Vagina (tissue), 2 donors: ENCODE measurements at regions not wholly inside any gene's neighbourhood (a gene's known extent, or its start where the extent isn't known, plus 50 kb on each side); places are given as distances from the start of the nearest gene placed in this dataset.

Experiments used
- DNase-seq, 2 donors: peaks; one replicate each; pipeline ENCODE4 v3.0.0-alpha.2; 2017; ENCODE audit errors: extremely low spot score in 2 of 2
- H3K27ac ChIP-seq: fragments of 200-600 bp; sonication (generic); one replicate; pipeline ENCODE4 v1.5.1; 2019
- H3K27me3 ChIP-seq: fragments of 200-600 bp; sonication (generic); one replicate; pipeline ENCODE4 v1.5.1; 2019
- H3K36me3 ChIP-seq, 2 donors: fragments of 200-600 bp; sonication (generic); one replicate each; pipeline ENCODE4 v1.5.1; 2017 to 2019
- H3K4me1 ChIP-seq: fragments of 200-600 bp; sonication (generic); one replicate; pipeline ENCODE4 v1.5.1; 2019
- H3K4me3 ChIP-seq, 2 donors: fragments of 200-600 bp; sonication (generic); 1 replicate in 1 of 2; 2 replicates in 1 of 2; pipeline ENCODE4 v1.5.1; 2016 to 2019
- H3K9me3 ChIP-seq: fragments of 200-600 bp; sonication (generic); one replicate; pipeline ENCODE4 v1.5.1; 2019
- CTCF ChIP-seq, 3 experiments: fragments of 450-650 bp in 2 of 3; fragments of 200-600 bp in 1 of 3; sonication (generic) in 1 of 3; IDR thresholded peaks; one replicate each; pipeline ENCODE4 v1.5.1; 2017 to 2019; ENCODE audit warnings: antibody characterized with exemption in 3 of 3, mild to moderate bottlenecking in 2 of 3, moderate library complexity in 2 of 3
- POLR2A ChIP-seq, 2 donors: fragments of 450-650 bp; IDR thresholded peaks; one replicate each; pipeline ENCODE4 v1.6.1; 2017; ENCODE audit warnings: antibody characterized with exemption in 2 of 2, mild to moderate bottlenecking in 2 of 2, moderate library complexity in 2 of 2
- POLR2AphosphoS5 ChIP-seq, 2 donors: sonication (generic); formaldehyde crosslinking; IDR thresholded peaks; one replicate each; pipeline ENCODE4 v1.9.0; 2017; ENCODE audit warnings: antibody characterized with exemption in 2 of 2, mild to moderate bottlenecking in 2 of 2, low read depth in 1 of 2; ENCODE audit not compliant: insufficient read depth in 1 of 2
- intact Hi-C: fragments of 100-400 bp; cut with DNase I; formaldehyde crosslinking; loops from one replicate; pipeline ENCODE4 v1.15.1; 2023

GRCh38 chr7:125020801-125021200, 91.2 kb upstream of the POT1 start:
- intact Hi-C loops: no loop called here
- H3K9me3 ChIP-seq: no peaks in the 10 kb centered on the region
- H3K4me1 ChIP-seq: no peaks in the 10 kb centered on the region
- no peak overlapping the region for H3K27ac ChIP-seq
- no peak overlapping the region for H3K4me3 ChIP-seq
- no peaks in the 10 kb centered on the region for H3K36me3 ChIP-seq
- no peaks in the 10 kb centered on the region for H3K27me3 ChIP-seq
- TF ChIP-seq POLR2AphosphoS5 (IDR thresholded peaks at IDR 0.05; ENCODE audit: insufficient read depth in 1 of 2, low read depth in 1 of 2) (no peak), POLR2A (IDR thresholded peaks at IDR 0.05) (no peak), CTCF (IDR thresholded peaks at IDR 0.05) (no peak)
- no peak for DNase-seq

GRCh38 chr7:125010540-125010939, 80.9 kb upstream of the POT1 start:
- TF ChIP-seq CTCF (IDR thresholded peaks at IDR 0.05) (no peak), POLR2A (IDR thresholded peaks at IDR 0.05) (no peak), POLR2AphosphoS5 (IDR thresholded peaks at IDR 0.05; ENCODE audit: insufficient read depth in 1 of 2, low read depth in 1 of 2) (no peak)

GRCh38 chr7:124996778-124997177, 67.2 kb upstream of the POT1 start:
- H3K27ac ChIP-seq: no peak overlapping the region
- TF ChIP-seq CTCF (IDR thresholded peaks at IDR 0.05): no peak
- TF ChIP-seq POLR2AphosphoS5 (IDR thresholded peaks at IDR 0.05; ENCODE audit: insufficient read depth in 1 of 2, low read depth in 1 of 2): no peak
- no peak for TF ChIP-seq POLR2A (IDR thresholded peaks at IDR 0.05)
- no peaks in the 10 kb centered on the region for H3K4me1 ChIP-seq
- intact Hi-C loops: no loop called here
- DNase-seq: no peak
- no peaks in the 10 kb centered on the region for H3K9me3 ChIP-seq
- H3K36me3 ChIP-seq: no peaks in the 10 kb centered on the region
- H3K27me3 ChIP-seq: no peaks in the 10 kb centered on the region
- H3K4me3 ChIP-seq: no peak overlapping the region

More at GRCh38 chr7:125010540-125010939, 80.9 kb upstream of the POT1 start:
- intact Hi-C loops: no loop called here
- no peaks in the 10 kb centered on the region for H3K27me3 ChIP-seq
- H3K36me3 ChIP-seq: no peaks in the 10 kb centered on the region
- H3K27ac ChIP-seq: no peak overlapping the region
- H3K9me3 ChIP-seq: no peaks in the 10 kb centered on the region
- DNase-seq: no peak
- no peak overlapping the region for H3K4me3 ChIP-seq
- H3K4me1 ChIP-seq: no peaks in the 10 kb centered on the region

GRCh38 chr7:124992851-124993562, 63.4 kb upstream of the POT1 start:
- H3K27ac ChIP-seq: no peak overlapping the region
- H3K27me3 ChIP-seq: no peaks in the 10 kb centered on the region
- no peaks in the 10 kb centered on the region for H3K4me1 ChIP-seq
- DNase-seq: no peak
- intact Hi-C loops: no loop called here
- H3K9me3 ChIP-seq: no peaks in the 10 kb centered on the region
- H3K36me3 ChIP-seq: no peaks in the 10 kb centered on the region
- H3K4me3 ChIP-seq: no peak overlapping the region
- TF ChIP-seq CTCF (IDR thresholded peaks at IDR 0.05): no peak
- no peak for TF ChIP-seq POLR2A (IDR thresholded peaks at IDR 0.05)
- no peak for TF ChIP-seq POLR2AphosphoS5 (IDR thresholded peaks at IDR 0.05; ENCODE audit: insufficient read depth in 1 of 2, low read depth in 1 of 2)

- no peak for DNase-seq
- TF ChIP-seq POLR2AphosphoS5 (IDR thresholded peaks at IDR 0.05; ENCODE audit: insufficient read depth in 1 of 2, low read depth in 1 of 2): no peak
- TF ChIP-seq POLR2A (IDR thresholded peaks at IDR 0.05): no peak
- no peak for TF ChIP-seq CTCF (IDR thresholded peaks at IDR 0.05)
- Histone ChIP-seq H3K27ac (no peak overlapping the region), H3K36me3 (no peaks in the 10 kb centered on the region), H3K27me3 (no peaks in the 10 kb centered on the region), H3K9me3 (no peaks in the 10 kb centered on the region), H3K4me3 (no peak overlapping the region), H3K4me1 (no peaks in the 10 kb centered on the region)
- intact Hi-C loops: no loop called here
Observed at GRCh38 chr7:124989911-124990310, 60.3 kb upstream of the POT1 start.
